Sigmoid colon (tissue), 6 donors: ENCODE measurements at regions not wholly inside any gene's neighbourhood (a gene's known extent, or its start where the extent isn't known, plus 50 kb on each side); places are given as distances from the start of the nearest gene placed in this dataset.

Experiments used
- DNase-seq: peaks from one replicate; pipeline ENCODE4 v3.0.0-alpha.2; 2019
- H3K27ac ChIP-seq, 4 donors: fragments of 200-600 bp; sonication (generic); one replicate each; pipeline ENCODE4 v1.5.1; 2016 to 2019; ENCODE audit warnings: mild to moderate bottlenecking in 1 of 4
- H3K27me3 ChIP-seq, 3 donors: fragments of 200-600 bp; sonication (generic); one replicate each; pipeline ENCODE4 v1.5.1; 2019; ENCODE audit warnings: mild to moderate bottlenecking in 1 of 3
- H3K36me3 ChIP-seq, 4 donors: fragments of 200-600 bp; sonication (generic); one replicate each; pipeline ENCODE4 v1.5.1; 2016 to 2019
- H3K4me1 ChIP-seq, 4 donors: fragments of 200-600 bp; sonication (generic); one replicate each; pipeline ENCODE4 v1.5.1; 2017 to 2019
- H3K4me3 ChIP-seq, 4 donors: fragments of 200-600 bp; sonication (generic); one replicate each; pipeline ENCODE4 v1.5.1; 2017 to 2019; ENCODE audit warnings: mild to moderate bottlenecking in 2 of 4, moderate library complexity in 1 of 4
- H3K9me3 ChIP-seq, 4 donors: fragments of 200-600 bp in 3 of 4; sonication (generic) in 3 of 4; one replicate each; pipeline versions ENCODE4 v1.5.1 to v1.6.1; 2013 to 2019
- EP300 ChIP-seq, 4 donors: sonication (generic); formaldehyde crosslinking; IDR thresholded peaks; one replicate each; pipeline ENCODE4 v1.6.1; 2017; ENCODE audit warnings: antibody characterized with exemption in 4 of 4
- POLR2A ChIP-seq, 2 donors: fragments of 450-650 bp; IDR thresholded peaks; one replicate each; pipeline ENCODE4 v1.6.1; 2016; ENCODE audit warnings: antibody characterized with exemption in 2 of 2, mild to moderate bottlenecking in 2 of 2, moderate library complexity in 2 of 2
- POLR2AphosphoS5 ChIP-seq, 4 donors: sonication (generic); formaldehyde crosslinking; IDR thresholded peaks; one replicate each; pipeline ENCODE4 v1.6.1; 2017; ENCODE audit warnings: antibody characterized with exemption in 4 of 4
- WGBS, 2 donors: extraction: QIAGEN DNeasy Blood & Tissue Kit; methylation state at CpG; one replicate each; pipeline ENCODE4 v1.1.7; 2013; 5-methylcytosine and 5-hydroxymethylcytosine counted together
- intact Hi-C: fragments of 100-400 bp; cut with DNase I; formaldehyde crosslinking; loops from one replicate; pipeline ENCODE4 v1.15.1; 2023
- TF ChIP-seq, protein P1 (sequence below), 4 experiments: fragments of 450-650 bp in 3 of 4; fragments of 200-600 bp in 1 of 4; IDR thresholded peaks; one replicate each; pipeline ENCODE4 v1.5.1; 2016 to 2019; ENCODE audit warnings: antibody characterized with exemption in 4 of 4, mild to moderate bottlenecking in 3 of 4, moderate library complexity in 2 of 4
- donor health status: healthy with polysubstance abuse.
- donor health status: healthy.

DNA sequence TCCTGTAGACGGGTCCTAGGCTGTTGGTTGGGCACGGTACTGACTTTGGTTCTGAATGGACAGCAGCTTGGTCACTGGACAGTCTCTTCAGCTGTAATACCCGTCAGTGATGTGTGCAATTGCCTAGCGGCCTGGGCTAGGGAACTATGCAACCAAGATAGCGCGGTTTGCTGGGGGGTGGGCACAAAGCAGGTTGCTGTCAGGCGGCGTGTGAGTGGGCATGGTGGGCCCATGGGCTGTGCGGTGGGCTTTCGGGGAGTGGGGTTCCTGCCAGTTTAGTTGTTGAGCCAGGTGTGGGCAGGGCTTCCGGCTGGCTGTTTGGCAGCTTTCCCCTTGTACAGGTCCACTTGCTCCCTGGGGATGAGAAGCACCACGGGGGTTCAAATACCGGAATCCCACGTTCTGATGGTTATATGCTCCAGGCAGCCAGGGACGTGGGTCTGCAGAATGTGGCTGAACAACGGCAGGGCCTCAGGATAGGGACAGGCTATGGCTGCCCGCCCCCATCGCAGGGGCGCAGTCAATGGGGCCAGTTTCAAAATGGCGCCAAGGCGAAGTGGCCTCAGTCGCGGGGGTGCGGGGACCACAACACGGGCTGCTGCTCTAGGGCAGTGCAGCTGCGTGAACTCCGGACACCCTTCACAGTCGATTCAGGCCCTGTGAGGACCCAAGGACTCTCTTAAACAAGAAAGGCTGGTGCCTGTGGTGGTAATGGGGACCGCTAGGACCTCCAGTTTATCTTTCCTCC lies 407.5 kb upstream of the FIGN start:
- Histone ChIP-seq H3K27ac (no peak overlapping the region), H3K4me3 (no peak overlapping the region), H3K9me3 (no peaks in the 10 kb centered on the region), H3K27me3 (no peaks in the 10 kb centered on the region), H3K4me1 (no peaks in the 10 kb centered on the region), H3K36me3 (no peaks in the 10 kb centered on the region)
- intact Hi-C loops = no loop called here
- TF ChIP-seq POLR2A (IDR thresholded peaks at IDR 0.05) = no peak
- TF ChIP-seq, protein P1, sequence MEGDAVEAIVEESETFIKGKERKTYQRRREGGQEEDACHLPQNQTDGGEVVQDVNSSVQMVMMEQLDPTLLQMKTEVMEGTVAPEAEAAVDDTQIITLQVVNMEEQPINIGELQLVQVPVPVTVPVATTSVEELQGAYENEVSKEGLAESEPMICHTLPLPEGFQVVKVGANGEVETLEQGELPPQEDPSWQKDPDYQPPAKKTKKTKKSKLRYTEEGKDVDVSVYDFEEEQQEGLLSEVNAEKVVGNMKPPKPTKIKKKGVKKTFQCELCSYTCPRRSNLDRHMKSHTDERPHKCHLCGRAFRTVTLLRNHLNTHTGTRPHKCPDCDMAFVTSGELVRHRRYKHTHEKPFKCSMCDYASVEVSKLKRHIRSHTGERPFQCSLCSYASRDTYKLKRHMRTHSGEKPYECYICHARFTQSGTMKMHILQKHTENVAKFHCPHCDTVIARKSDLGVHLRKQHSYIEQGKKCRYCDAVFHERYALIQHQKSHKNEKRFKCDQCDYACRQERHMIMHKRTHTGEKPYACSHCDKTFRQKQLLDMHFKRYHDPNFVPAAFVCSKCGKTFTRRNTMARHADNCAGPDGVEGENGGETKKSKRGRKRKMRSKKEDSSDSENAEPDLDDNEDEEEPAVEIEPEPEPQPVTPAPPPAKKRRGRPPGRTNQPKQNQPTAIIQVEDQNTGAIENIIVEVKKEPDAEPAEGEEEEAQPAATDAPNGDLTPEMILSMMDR (IDR thresholded peaks at IDR 0.05) = no peak
- no peak for TF ChIP-seq EP300 (IDR thresholded peaks at IDR 0.05)
- no peak for TF ChIP-seq POLR2AphosphoS5 (IDR thresholded peaks at IDR 0.05)
- no peak for DNase-seq
- WGBS, 2 donors = 93 to 95% methylated on average over 29 of the region's 29 CpGs

DNA sequence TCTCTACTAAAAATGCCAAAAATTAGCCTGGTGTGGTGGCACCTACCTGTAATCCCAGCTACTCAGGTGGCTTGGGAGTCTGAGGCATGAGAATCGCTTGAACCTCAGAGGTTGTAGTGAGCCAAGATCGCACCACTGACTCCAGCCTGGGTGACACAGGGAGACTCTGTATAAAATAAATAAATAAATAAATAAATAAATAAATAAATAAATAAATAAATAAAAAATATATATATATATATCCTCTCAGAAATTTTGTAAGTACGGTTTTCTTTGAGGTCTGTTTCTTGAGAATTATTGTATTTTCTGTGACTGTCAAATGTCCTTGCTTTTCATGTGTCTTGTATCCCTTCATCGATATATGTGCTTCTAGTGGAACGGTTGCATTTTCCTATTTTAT lies 406.9 kb upstream of the FIGN start:
- 96% methylated on average over 5 of the region's 5 CpGs for WGBS, 2 donors
- intact Hi-C loops = no loop called here
- H3K27me3 ChIP-seq = no peaks in the 10 kb centered on the region
- no peak overlapping the region for H3K27ac ChIP-seq
- no peak for DNase-seq
- TF ChIP-seq, protein P1 (IDR thresholded peaks at IDR 0.05) = no peak
- TF ChIP-seq EP300 (IDR thresholded peaks at IDR 0.05) (no peak), POLR2AphosphoS5 (IDR thresholded peaks at IDR 0.05) (no peak), POLR2A (IDR thresholded peaks at IDR 0.05) (no peak)
- H3K4me3 ChIP-seq = no peak overlapping the region
- H3K4me1 ChIP-seq = no peaks in the 10 kb centered on the region
- no peaks in the 10 kb centered on the region for H3K9me3 ChIP-seq
- H3K36me3 ChIP-seq = no peaks in the 10 kb centered on the region

DNA sequence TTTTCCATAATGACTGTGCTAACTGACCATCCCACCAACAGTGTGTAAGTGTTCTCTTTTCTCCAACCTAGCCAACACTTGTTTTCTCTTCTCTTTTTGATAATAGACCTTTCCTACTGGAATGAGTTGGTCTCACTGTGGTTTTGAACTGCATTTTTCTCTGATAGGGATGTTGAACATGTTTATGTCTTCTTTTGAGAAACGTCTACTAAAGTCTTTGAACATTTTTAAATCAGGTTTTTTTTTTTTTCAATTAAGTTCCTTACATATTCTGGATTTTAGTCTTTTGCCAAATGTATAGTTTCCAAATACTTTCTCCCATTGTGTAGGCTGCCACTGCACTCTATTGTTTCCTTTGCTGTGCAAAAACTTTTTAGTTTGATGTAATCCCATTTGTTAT lies 405.5 kb upstream of the FIGN start:
- H3K27me3 ChIP-seq = no peaks in the 10 kb centered on the region
- TF ChIP-seq, protein P1 (IDR thresholded peaks at IDR 0.05) = no peak
- no peak for TF ChIP-seq POLR2AphosphoS5 (IDR thresholded peaks at IDR 0.05)
- TF ChIP-seq EP300 (IDR thresholded peaks at IDR 0.05) = no peak
- TF ChIP-seq POLR2A (IDR thresholded peaks at IDR 0.05) = no peak
- H3K4me1 ChIP-seq = no peaks in the 10 kb centered on the region
- H3K27ac ChIP-seq = no peak overlapping the region
- H3K36me3 ChIP-seq = no peaks in the 10 kb centered on the region
- no peak overlapping the region for H3K4me3 ChIP-seq
- no peak for DNase-seq
- no peaks in the 10 kb centered on the region for H3K9me3 ChIP-seq
- intact Hi-C loops = no loop called here
- 34 to 61% methylated on average over 1 of the region's 1 CpG for WGBS, 2 donors

DNA sequence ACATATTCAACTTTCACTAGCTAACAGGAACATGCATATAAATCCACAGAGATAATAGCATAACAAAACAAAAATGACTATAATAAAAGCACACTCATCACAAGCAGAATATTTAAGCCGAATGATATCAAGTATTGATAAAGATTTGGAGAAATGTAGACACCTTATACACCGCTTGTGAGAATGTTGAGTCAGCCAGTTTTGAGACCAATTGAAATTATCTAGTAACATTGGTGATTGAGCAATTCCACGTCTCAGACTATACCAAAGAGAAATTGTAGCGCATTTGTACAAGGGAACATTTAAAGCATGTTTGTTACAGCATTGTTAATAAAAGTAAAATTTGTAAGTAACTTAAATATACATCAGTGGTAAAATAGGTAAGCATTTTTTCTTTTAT lies 402.9 kb upstream of the FIGN start:
- no peak overlapping the region for H3K4me3 ChIP-seq
- no peak for TF ChIP-seq POLR2AphosphoS5 (IDR thresholded peaks at IDR 0.05)
- TF ChIP-seq POLR2A (IDR thresholded peaks at IDR 0.05) = no peak
- H3K27ac ChIP-seq = no peak overlapping the region
- H3K36me3 ChIP-seq = no peaks in the 10 kb centered on the region
- no peaks in the 10 kb centered on the region for H3K27me3 ChIP-seq
- intact Hi-C loops = no loop called here
- H3K9me3 ChIP-seq = no peaks in the 10 kb centered on the region
- DNase-seq = no peak
- no peaks in the 10 kb centered on the region for H3K4me1 ChIP-seq
- 82 to 95% methylated on average over 4 of the region's 4 CpGs for WGBS, 2 donors

DNA sequence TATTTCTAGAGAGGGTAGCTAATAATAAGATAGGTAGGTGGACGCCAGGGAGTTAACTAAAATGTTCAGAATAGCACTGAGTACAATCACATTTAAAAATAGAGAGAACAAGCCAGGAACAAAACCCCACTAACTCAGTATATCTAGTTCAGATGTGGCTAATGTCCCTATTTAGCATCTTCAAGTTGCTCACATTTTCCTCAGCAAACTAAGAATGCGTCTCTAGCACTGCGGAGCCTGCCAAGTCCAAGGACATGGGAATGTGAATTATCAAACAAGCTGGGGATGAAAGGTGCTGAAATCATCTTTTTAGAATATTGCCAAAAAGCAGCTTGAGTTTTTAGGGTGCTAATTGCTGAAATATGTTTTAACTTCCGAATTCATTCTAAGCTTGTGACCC lies 398.5 kb upstream of the FIGN start:
- H3K36me3 ChIP-seq = no peaks in the 10 kb centered on the region
- no peaks in the 10 kb centered on the region for H3K27me3 ChIP-seq
- H3K9me3 ChIP-seq = no peaks in the 10 kb centered on the region
- TF ChIP-seq, protein P1 (IDR thresholded peaks at IDR 0.05) = no peak
- TF ChIP-seq POLR2A (IDR thresholded peaks at IDR 0.05) (no peak), POLR2AphosphoS5 (IDR thresholded peaks at IDR 0.05) (no peak), EP300 (IDR thresholded peaks at IDR 0.05) (no peak)
- no peak overlapping the region for H3K27ac ChIP-seq
- intact Hi-C loops = no loop called here
- no peak overlapping the region for H3K4me3 ChIP-seq
- H3K4me1 ChIP-seq = no peaks in the 10 kb centered on the region
- 73 to 79% methylated on average over 4 of the region's 4 CpGs for WGBS, 2 donors
- DNase-seq = no peak
